H1 (cell line): ENCODE measurements at regions not wholly inside any gene's neighbourhood (a gene's known extent, or its start where the extent isn't known, plus 50 kb on each side); places are given as distances from the start of the nearest gene placed in this dataset.

Experiments used
- CTCF ChIA-PET: fragments of 300-600 bp; sonication (Branson Sonifier 250); formaldehyde crosslinking; loops from one replicate; lab custom pipeline; 2021; ENCODE audit not compliant: partially characterized antibody; lab: Charles Lee
- POLR2A ChIA-PET: fragments of 300-600 bp; sonication (Branson Sonifier 250); formaldehyde crosslinking; loops from one replicate; lab custom pipeline; 2021; ENCODE audit warnings: inconsistent platforms; ENCODE audit not compliant: partially characterized antibody; lab: Charles Lee
- DNase-seq, 2 experiments: peaks; one replicate each; pipeline versions ENCODE4 v3.0.0 to v3.0.0-alpha.2; 2010 to 2022; ENCODE audit warnings: low spot score in 2 of 2, low read depth in 1 of 2, mixed read lengths in 1 of 2
- FAIRE-seq: peaks from 2 replicates; lab custom pipeline; 2011; peaks lifted over from hg19 to GRCh38; lab: Jason Lieb, UNC
- H2AFZ ChIP-seq: 2 replicates; pipeline ENCODE4 v1.8.1; 2012; ENCODE audit warnings: low read length, inconsistent platforms
- H2AK5ac ChIP-seq: 2 replicates; pipeline ENCODE4 v1.6.1; 2013; ENCODE audit warnings: low read depth, low read length
- H2BK120ac ChIP-seq: replicated peaks from 2 replicates; pipeline ENCODE3; 2013; ENCODE audit warnings: low read depth, low read length, inconsistent platforms
- H2BK12ac ChIP-seq: 2 replicates; pipeline ENCODE4 v1.6.1; 2013; ENCODE audit warnings: low read depth, low read length
- H2BK15ac ChIP-seq: 2 replicates; pipeline ENCODE4 v1.6.1; 2013; ENCODE audit warnings: low read length
- H2BK20ac ChIP-seq: 2 replicates; pipeline ENCODE4 v1.6.1; 2013; ENCODE audit warnings: low read length
- H2BK5ac ChIP-seq: 2 replicates; pipeline ENCODE4 v1.6.1; 2013; ENCODE audit warnings: low read depth, low read length
- H3K14ac ChIP-seq: 2 replicates; pipeline ENCODE4 v1.6.1; 2013; ENCODE audit warnings: inconsistent platforms; ENCODE audit not compliant: insufficient read length
- H3K18ac ChIP-seq: 2 replicates; pipeline ENCODE4 v1.6.1; 2013; ENCODE audit warnings: low read length; ENCODE audit errors: extremely low read depth
- H3K23ac ChIP-seq: 2 replicates; pipeline ENCODE4 v1.6.1; 2013; ENCODE audit warnings: inconsistent platforms; ENCODE audit not compliant: insufficient read length
- H3K23me2 ChIP-seq: 2 replicates; pipeline ENCODE4 v1.6.1; 2013; ENCODE audit warnings: low read depth, low read length
- H3K27ac ChIP-seq: 2 replicates; pipeline ENCODE4 v1.6.1; 2011; ENCODE audit warnings: low read depth, low read length, inconsistent platforms
- H3K27me3 ChIP-seq, 4 experiments: replicated peaks in 1 of 4; 1 replicate in 1 of 4; 2 replicates in 3 of 4; pipeline versions ENCODE4 v1.6.1 to v1.8.1; 2011 to 2013; ENCODE audit warnings: low read length in 3 of 4, mild to moderate bottlenecking in 3 of 4, inconsistent platforms in 2 of 4, mixed read lengths in 2 of 4, moderate library complexity in 1 of 4; ENCODE audit not compliant: control insufficient read depth in 3 of 4, insufficient read depth in 3 of 4; ENCODE audit errors: extremely low read depth in 1 of 4
- H3K36me3 ChIP-seq, 4 experiments: 2 replicates each; pipeline versions ENCODE4 v1.6.1 to v1.8.1; 2011 to 2013; ENCODE audit warnings: mild to moderate bottlenecking in 4 of 4, low read length in 3 of 4, moderate library complexity in 2 of 4, control low read depth in 1 of 4, inconsistent platforms in 1 of 4; ENCODE audit not compliant: insufficient read depth in 4 of 4, control insufficient read depth in 2 of 4
- H3K4ac ChIP-seq: replicated peaks from 2 replicates; pipeline ENCODE3; 2013; ENCODE audit warnings: low read length, low read depth, mixed read lengths, inconsistent platforms; ENCODE audit not compliant: insufficient read length
- H3K4me1 ChIP-seq, 4 experiments: replicated peaks in 1 of 4; 1 replicate in 1 of 4; 2 replicates in 3 of 4; pipeline versions ENCODE4 v1.6.1 to v1.8.1; 2011 to 2013; ENCODE audit warnings: low read length in 3 of 4, inconsistent platforms in 2 of 4, mixed read lengths in 1 of 4; ENCODE audit not compliant: insufficient read depth in 4 of 4, control insufficient read depth in 3 of 4
- H3K4me2 ChIP-seq, 2 experiments: 2 replicates each; pipeline versions ENCODE4 v1.6.1 to v1.8.1; 2011 to 2013; ENCODE audit warnings: low read depth in 2 of 2, low read length in 2 of 2, control low read depth in 1 of 2, inconsistent platforms in 1 of 2, mild to moderate bottlenecking in 1 of 2; ENCODE audit not compliant: insufficient read depth in 1 of 2
- H3K4me3 ChIP-seq, 4 experiments: fragments of 200-600, 300-600 bp in 1 of 4; sonication (generic), shearing (Covaris generic), sonication (Bioruptor Twin) in 1 of 4; 2 replicates each; pipeline versions ENCODE4 v1.5.1 to v1.8.1; 2011 to 2016; ENCODE audit warnings: low read length in 4 of 4, low read depth in 3 of 4, control low read depth in 2 of 4, inconsistent platforms in 2 of 4, mild to moderate bottlenecking in 2 of 4, mixed read lengths in 1 of 4, moderate library complexity in 1 of 4; ENCODE audit not compliant: insufficient read depth in 2 of 4; ENCODE audit errors: extremely low read depth in 1 of 4
- H3K56ac ChIP-seq: replicated peaks from 2 replicates; pipeline ENCODE3; 2013; ENCODE audit warnings: low read depth, mild to moderate bottlenecking, mixed read lengths, low read length, inconsistent platforms; ENCODE audit not compliant: insufficient read length
- H3K79me1 ChIP-seq: 2 replicates; pipeline ENCODE4 v1.6.1; 2013; ENCODE audit warnings: low read depth, low read length, control low read depth
- H3K79me2 ChIP-seq, 2 experiments: 2 replicates each; pipeline versions ENCODE4 v1.6.1 to v1.8.1; 2012 to 2013; ENCODE audit warnings: low read length in 2 of 2, mild to moderate bottlenecking in 2 of 2, inconsistent platforms in 1 of 2; ENCODE audit not compliant: insufficient read depth in 2 of 2, control insufficient read depth in 1 of 2
- H3K9ac ChIP-seq, 4 experiments: replicated peaks in 1 of 4; 1 replicate in 1 of 4; 2 replicates in 3 of 4; pipeline versions ENCODE4 v1.6.1 to v1.8.1; 2011 to 2013; ENCODE audit warnings: low read depth in 3 of 4, low read length in 3 of 4, control low read depth in 2 of 4, mild to moderate bottlenecking in 2 of 4, moderate library complexity in 2 of 4, inconsistent platforms in 1 of 4; ENCODE audit errors: extremely low read depth in 1 of 4
- H3K9me3 ChIP-seq, 2 experiments: 2 replicates each; pipeline versions ENCODE4 v1.6.1 to v1.8.1; 2012 to 2013; ENCODE audit warnings: mild to moderate bottlenecking in 2 of 2, moderate library complexity in 2 of 2, control low read depth in 1 of 2, inconsistent platforms in 1 of 2, low read depth in 1 of 2, low read length in 1 of 2, mixed read lengths in 1 of 2; ENCODE audit not compliant: insufficient read depth in 2 of 2
- H4K20me1 ChIP-seq, 2 experiments: replicated peaks in 1 of 2; 2 replicates each; pipeline versions ENCODE3 to v1.8.1; 2011 to 2013; ENCODE audit warnings: inconsistent platforms in 2 of 2, low read length in 2 of 2, mild to moderate bottlenecking in 1 of 2; ENCODE audit not compliant: insufficient read depth in 2 of 2, control insufficient read depth in 1 of 2
- H4K5ac ChIP-seq: 2 replicates; pipeline ENCODE4 v1.6.1; 2013; ENCODE audit warnings: low read length, low read depth, mixed read lengths, inconsistent platforms; ENCODE audit not compliant: insufficient read length
- H4K8ac ChIP-seq: 2 replicates; pipeline ENCODE4 v1.8.0; 2013; ENCODE audit warnings: mild to moderate bottlenecking, moderate library complexity, low read length, inconsistent platforms; ENCODE audit not compliant: insufficient read depth; ENCODE audit errors: extremely low read depth
- H4K91ac ChIP-seq: replicated peaks from 2 replicates; pipeline ENCODE3; 2013; ENCODE audit warnings: low read length, mixed read lengths, inconsistent platforms; ENCODE audit not compliant: insufficient read length
- GABPA ChIP-seq: IDR thresholded peaks from 2 replicates; pipeline ENCODE4 v1.6.1; 2011; ENCODE audit warnings: mild to moderate bottlenecking, low read length, moderate library complexity, borderline replicate concordance; ENCODE audit not compliant: insufficient read depth
- WGBS, 2 experiments: shearing (Covaris generic) in 1 of 2; methylation state at CpG; one replicate each; pipeline versions ENCODE4 v1.1.6 to v1.1.7; 2013 to 2015; ENCODE audit warnings: low lambda C conversion rate in 2 of 2, mixed read lengths in 2 of 2, inconsistent platforms in 1 of 2, low coverage in 1 of 2, missing lambda C conversion rate in 1 of 2; ENCODE audit not compliant: insufficient replicate concordance in 2 of 2, insufficient coverage in 1 of 2, insufficient read length in 1 of 2; ENCODE audit errors: extremely low coverage in 1 of 2, missing lambda C conversion rate in 1 of 2; 5-methylcytosine and 5-hydroxymethylcytosine counted together

GRCh38 chr5:122517091-122517490, 205.1 kb downstream of the SNCAIP start:
- no peaks in the 10 kb centered on the region for H3K36me3 ChIP-seq
- H2BK120ac ChIP-seq, result no peak overlapping the region
- no peaks in the 10 kb centered on the region for H3K79me1 ChIP-seq
- POLR2A ChIA-PET, result no interaction called here
- H3K27ac ChIP-seq, result no peak overlapping the region
- H3K23ac ChIP-seq, result no peak overlapping the region
- H2BK15ac ChIP-seq, result no peak overlapping the region
- no peak overlapping the region for H2AFZ ChIP-seq
- no peak overlapping the region for H3K14ac ChIP-seq
- CTCF ChIA-PET, result interaction anchor here (0.8 to 5.3 kb wide), 13 partner anchors 12 to 903 kb away, joined by 3 to 22 read pairs (median 4); no protein-coding TSS in a partner anchor
- WGBS, 2 experiments, result 95% methylated on average over 1 of the region's 1 CpG; no CpG with 5 or more reads in 1 of the 2 experiments
- H2BK12ac ChIP-seq, result no peak overlapping the region
- H2BK5ac ChIP-seq, result no peak overlapping the region
- H2BK20ac ChIP-seq, result no peak overlapping the region
- FAIRE-seq (no peak), DNase-seq (no peak)
- H3K9me3 ChIP-seq, result no peaks in the 10 kb centered on the region; a peak in 1 of 4 replicates
- H3K4ac ChIP-seq, result no peak overlapping the region
- no peak for TF ChIP-seq GABPA
- H3K56ac ChIP-seq, result no peak overlapping the region
- H3K4me2 ChIP-seq, result no peak overlapping the region
- H3K9ac ChIP-seq, result no peak overlapping the region
- no peak overlapping the region for H3K4me3 ChIP-seq
- H3K27me3 ChIP-seq, result no peaks in the 10 kb centered on the region
- no peak overlapping the region for H4K5ac ChIP-seq
- H3K79me2 ChIP-seq, result no peaks in the 10 kb centered on the region
- H3K18ac ChIP-seq, result no peak overlapping the region
- H4K91ac ChIP-seq, result no peak overlapping the region
- no peaks in the 10 kb centered on the region for H4K20me1 ChIP-seq
- no peak overlapping the region for H4K8ac ChIP-seq
- H3K23me2 ChIP-seq, result no peaks in the 10 kb centered on the region
- H2AK5ac ChIP-seq, result no peak overlapping the region
- peaks cover 0 to 4% (median 0%) of the 10 kb centered on the region in 4 experiments; a peak in 4 of 7 replicates for H3K4me1 ChIP-seq
